ENCODE measurements at regions not wholly inside any gene's neighbourhood (a gene's known extent, or its start where the extent isn't known, plus 50 kb on each side); places are given as distances from the start of the nearest gene placed in this dataset.

DNA sequence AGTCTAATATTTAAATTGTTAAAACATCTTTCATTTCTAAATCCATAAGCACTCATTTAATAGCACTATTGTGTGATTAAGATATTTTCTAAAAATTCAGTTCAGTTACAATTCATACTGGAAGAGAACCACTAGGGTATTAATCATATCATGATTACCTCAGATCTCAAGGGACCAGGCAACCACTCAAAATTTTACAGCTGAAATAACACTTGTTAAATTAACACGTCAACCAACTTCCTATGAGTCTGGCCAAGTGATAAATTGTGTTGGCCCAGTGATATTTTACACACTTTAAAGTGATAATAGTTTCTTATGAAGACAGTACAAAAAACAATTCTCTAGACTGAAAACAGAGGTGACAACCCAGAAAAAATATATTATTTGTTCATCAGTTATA, 869.0 kb upstream of the ADGRB3 start:
- H3K4me1 ChIP-seq: peaks cover 0 to 7% (median 0%) of the 10 kb centered on the region in 10 experiments; a peak in 3 of 20 replicates
- no peaks in the 10 kb centered on the region for H3K27me3 ChIP-seq
- no peaks in the 10 kb centered on the region for H4K20me1 ChIP-seq
- H3K9me3 ChIP-seq (replicated peaks in 1 of 11): no peaks in the 10 kb centered on the region
- H3K9ac ChIP-seq: no peak overlapping the region
- no peaks in the 10 kb centered on the region for H3K36me3 ChIP-seq
- H3K4me3 ChIP-seq: no peak overlapping the region
- no peak for TF ChIP-seq Cebpa-rat (IDR thresholded peaks at IDR 0.05)
- no peak overlapping the region for H3K27ac ChIP-seq
- no peak overlapping the region; a peak in 1 of 22 replicates for H3K4me2 ChIP-seq

DNA sequence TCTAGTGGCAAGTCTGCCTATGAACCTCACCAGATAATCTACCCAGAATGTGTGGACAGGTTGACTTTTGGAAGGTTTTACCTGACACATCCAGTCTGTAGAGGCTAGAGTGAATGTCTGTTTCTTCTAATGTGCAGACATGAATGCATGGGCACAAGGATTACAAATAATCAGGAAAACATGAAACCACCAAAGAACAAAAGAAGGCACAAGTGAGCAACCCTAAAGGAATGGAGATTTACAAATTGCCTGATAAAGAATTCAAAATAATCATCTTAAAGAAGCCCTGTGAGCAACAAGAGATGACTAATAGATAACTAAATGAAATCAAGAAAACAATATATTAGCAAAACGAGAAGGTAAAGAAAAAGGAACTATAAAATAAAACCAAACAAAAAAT, 876.1 kb upstream of the ADGRB3 start:
- Histone ChIP-seq H3K9me3 (replicated peaks in 1 of 11) (peaks cover 0 to 20% (median 12%) of the 10 kb centered on the region in 11 experiments; a peak in 11 of 22 replicates), H4K20me1 (no peaks in the 10 kb centered on the region), H3K9ac (no peak overlapping the region), H3K36me3 (no peaks in the 10 kb centered on the region), H3K27ac (no peak overlapping the region), H3K27me3 (no peaks in the 10 kb centered on the region), H3K4me1 (no peaks in the 10 kb centered on the region), H3K4me2 (no peak overlapping the region), H3K4me3 (no peak overlapping the region)
- TF ChIP-seq Cebpa-rat (IDR thresholded peaks at IDR 0.05): no peak

DNA sequence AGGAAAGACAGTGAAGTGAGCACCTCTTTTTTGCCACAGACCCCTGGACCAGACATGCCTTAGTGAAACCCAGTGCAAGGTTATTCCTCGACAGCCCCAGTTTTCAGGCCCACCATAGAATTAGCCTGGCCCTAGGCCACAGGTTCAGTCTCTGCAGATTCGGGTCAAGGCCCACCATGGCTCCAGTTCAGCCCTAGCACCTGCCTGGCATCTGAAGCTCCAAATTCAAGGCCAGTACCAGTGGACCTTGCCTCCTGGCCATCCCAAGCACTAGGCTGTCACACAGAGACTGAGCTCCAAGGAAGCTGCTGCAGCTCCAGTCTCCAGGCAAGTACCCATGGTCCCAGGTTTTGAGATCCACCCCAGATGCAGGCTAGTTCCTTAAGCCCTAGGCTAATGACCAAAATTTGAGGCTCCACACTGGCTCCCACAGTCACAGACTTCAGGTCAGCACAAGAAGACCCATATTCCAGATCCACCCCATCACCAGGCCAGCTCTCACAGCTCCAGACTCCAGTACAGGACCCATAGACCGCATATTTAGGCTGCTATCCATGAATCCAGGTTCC, 877.5 kb upstream of the ADGRB3 start:
- Histone ChIP-seq H3K4me2 (no peak overlapping the region), H3K4me3 (no peak overlapping the region), H3K4me1 (no peaks in the 10 kb centered on the region), H3K27me3 (no peaks in the 10 kb centered on the region), H3K9me3 (replicated peaks in 1 of 11) (peaks cover 0 to 20% (median 12%) of the 10 kb centered on the region in 11 experiments; a peak in 11 of 22 replicates), H3K27ac (no peak overlapping the region), H3K36me3 (no peaks in the 10 kb centered on the region), H4K20me1 (no peaks in the 10 kb centered on the region), H3K9ac (no peak overlapping the region)
- no peak for TF ChIP-seq Cebpa-rat (IDR thresholded peaks at IDR 0.05)

DNA sequence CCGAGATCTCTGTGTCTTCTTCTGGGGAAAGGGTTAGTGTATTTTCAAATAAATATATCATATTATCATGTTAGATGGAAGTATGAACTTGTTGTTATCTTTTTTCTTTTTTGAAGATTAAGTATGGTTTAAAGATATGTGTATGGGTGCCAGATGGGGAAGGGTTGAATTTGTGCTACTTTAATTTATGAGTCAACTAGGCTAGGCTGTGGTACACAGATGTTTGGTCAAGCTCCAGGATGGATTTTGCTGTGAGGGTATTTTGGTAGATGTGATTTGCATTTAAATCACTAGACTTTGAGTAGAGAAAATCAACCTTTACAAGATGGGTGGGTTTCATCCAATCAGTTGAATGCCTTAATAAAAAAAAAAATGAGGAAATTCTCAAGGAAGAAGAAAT, 886.6 kb upstream of the ADGRB3 start:
- Histone ChIP-seq H3K36me3 (no peaks in the 10 kb centered on the region), H3K27me3 (no peaks in the 10 kb centered on the region), H4K20me1 (no peaks in the 10 kb centered on the region), H3K9me3 (replicated peaks in 1 of 11) (no peaks in the 10 kb centered on the region), H3K27ac (no peak overlapping the region), H3K4me3 (no peak overlapping the region), H3K4me1 (no peaks in the 10 kb centered on the region), H3K9ac (no peak overlapping the region), H3K4me2 (no peak overlapping the region)
- no peak for TF ChIP-seq Cebpa-rat (IDR thresholded peaks at IDR 0.05)

DNA sequence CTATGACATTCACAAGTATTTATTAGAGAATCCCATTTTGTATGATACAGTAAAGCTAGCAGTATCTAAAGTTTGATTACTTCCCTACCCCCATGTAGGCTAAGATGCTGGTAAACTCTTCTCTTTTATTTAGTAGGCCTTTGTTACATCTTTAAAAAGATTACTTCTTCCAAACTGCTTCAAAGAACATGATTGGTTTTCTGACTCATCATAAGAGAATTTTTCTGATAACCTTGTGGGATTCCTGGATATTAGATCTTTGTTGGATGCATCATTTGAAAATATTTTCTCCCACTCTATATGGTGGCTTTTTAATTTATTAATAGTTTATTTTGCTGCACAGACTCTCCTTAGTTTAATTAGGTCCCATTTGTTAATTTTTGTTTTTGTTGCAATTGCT, 898.3 kb upstream of the ADGRB3 start:
- H3K36me3 ChIP-seq: no peaks in the 10 kb centered on the region
- H3K27ac ChIP-seq: no peak overlapping the region
- no peak overlapping the region for H3K4me2 ChIP-seq
- peaks cover 0 to 17% (median 0%) of the 10 kb centered on the region in 11 experiments; a peak in 5 of 22 replicates for H3K9me3 ChIP-seq (replicated peaks in 1 of 11)
- TF ChIP-seq Cebpa-rat (IDR thresholded peaks at IDR 0.05): no peak
- no peaks in the 10 kb centered on the region for H4K20me1 ChIP-seq
- no peak overlapping the region for H3K9ac ChIP-seq
- H3K27me3 ChIP-seq: no peaks in the 10 kb centered on the region
- H3K4me1 ChIP-seq: peaks cover 0 to 8% (median 0%) of the 10 kb centered on the region in 10 experiments; a peak in 3 of 20 replicates
- no peak overlapping the region for H3K4me3 ChIP-seq

DNA sequence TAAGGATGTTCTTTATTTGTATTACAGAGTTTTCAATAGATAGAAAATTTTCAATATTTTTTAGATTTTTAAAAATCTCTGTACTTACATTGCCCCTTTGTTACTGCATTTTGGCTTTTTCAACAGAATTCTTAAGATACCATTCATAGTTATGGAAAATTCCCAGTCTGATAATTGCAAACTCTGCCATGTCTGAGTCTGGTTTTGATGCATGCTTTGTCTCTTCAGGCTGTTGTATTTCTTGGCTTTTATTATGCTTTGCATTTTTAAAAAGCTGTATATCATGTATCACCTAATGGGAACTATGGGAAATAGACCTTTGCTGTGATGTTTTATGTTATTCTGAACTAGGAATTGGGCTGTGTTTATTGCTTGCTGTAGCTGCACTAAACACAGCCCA, 898.9 kb upstream of the ADGRB3 start:
- Histone ChIP-seq H3K4me1 (peaks cover 0 to 4% (median 0%) of the 10 kb centered on the region in 10 experiments; a peak in 3 of 20 replicates), H3K27me3 (no peaks in the 10 kb centered on the region)

DNA sequence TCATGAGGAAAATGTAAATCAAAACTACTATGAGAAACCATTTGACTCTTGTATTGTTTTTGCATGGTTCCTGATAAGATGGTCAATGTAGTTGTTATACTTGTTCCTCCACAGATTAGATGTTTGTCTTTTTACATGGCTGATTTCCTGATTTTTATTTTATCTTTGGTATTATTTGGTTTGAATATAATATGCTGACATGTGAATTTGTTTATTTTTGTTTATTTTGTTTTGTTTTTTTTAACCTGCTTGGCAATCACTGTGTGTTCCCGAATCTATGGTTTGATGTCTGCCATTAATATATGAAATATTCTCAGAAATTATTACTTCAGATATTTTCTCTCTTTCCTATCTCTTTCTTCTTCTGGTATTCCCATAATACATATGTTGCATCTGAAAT, 899.5 kb upstream of the ADGRB3 start:
- Histone ChIP-seq H3K27me3 (no peaks in the 10 kb centered on the region), H3K4me3 (no peak overlapping the region), H3K4me1 (no peaks in the 10 kb centered on the region), H3K9me3 (replicated peaks in 1 of 11) (peaks cover 0 to 17% (median 0%) of the 10 kb centered on the region in 11 experiments; a peak in 5 of 22 replicates), H3K27ac (no peak overlapping the region), H3K4me2 (no peak overlapping the region), H3K9ac (no peak overlapping the region), H4K20me1 (no peaks in the 10 kb centered on the region), H3K36me3 (no peaks in the 10 kb centered on the region)
- no peak for TF ChIP-seq Cebpa-rat (IDR thresholded peaks at IDR 0.05)

More for the DNA sequence above, 898.9 kb upstream of the ADGRB3 start:
- Histone ChIP-seq H3K9ac (no peak overlapping the region), H3K4me3 (no peak overlapping the region), H3K9me3 (replicated peaks in 1 of 11) (peaks cover 0 to 17% (median 0%) of the 10 kb centered on the region in 11 experiments; a peak in 5 of 22 replicates), H3K27ac (no peak overlapping the region), H3K36me3 (no peaks in the 10 kb centered on the region), H3K4me2 (no peak overlapping the region), H4K20me1 (no peaks in the 10 kb centered on the region)
- TF ChIP-seq Cebpa-rat (IDR thresholded peaks at IDR 0.05): no peak

DNA sequence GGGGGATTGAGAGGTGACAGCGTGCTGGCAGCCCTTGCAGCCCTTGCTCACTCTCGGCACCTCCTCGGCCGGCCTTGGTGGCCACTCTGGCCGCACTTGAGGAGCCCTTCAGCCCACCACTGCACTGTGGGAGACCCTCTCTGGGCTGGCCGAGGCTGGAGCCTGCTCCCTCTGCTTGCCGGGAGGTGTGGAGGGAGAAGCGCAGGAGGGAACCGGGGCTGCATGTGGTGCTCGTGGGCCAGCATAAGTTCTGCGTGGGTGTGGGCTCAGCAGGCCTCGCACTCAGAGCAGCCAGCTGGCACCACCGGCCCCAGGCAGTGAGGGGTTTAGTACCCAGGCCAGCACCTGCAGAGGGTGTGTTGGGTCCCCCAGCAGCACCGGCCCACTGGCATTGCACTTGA, 912.2 kb upstream of the ADGRB3 start:
- H3K4me1 ChIP-seq: no peaks in the 10 kb centered on the region
- no peak overlapping the region for H3K27ac ChIP-seq
- no peaks in the 10 kb centered on the region for H3K36me3 ChIP-seq
- H3K27me3 ChIP-seq: no peaks in the 10 kb centered on the region
- peaks cover 10 to 22% (median 18%) of the 10 kb centered on the region in 11 experiments; a peak in 20 of 22 replicates for H3K9me3 ChIP-seq (replicated peaks in 1 of 11)
- H3K9ac ChIP-seq: no peak overlapping the region
- no peak overlapping the region for H3K4me2 ChIP-seq
- H4K20me1 ChIP-seq: no peaks in the 10 kb centered on the region
- no peak for TF ChIP-seq Cebpa-rat (IDR thresholded peaks at IDR 0.05)
- no peak overlapping the region for H3K4me3 ChIP-seq

DNA sequence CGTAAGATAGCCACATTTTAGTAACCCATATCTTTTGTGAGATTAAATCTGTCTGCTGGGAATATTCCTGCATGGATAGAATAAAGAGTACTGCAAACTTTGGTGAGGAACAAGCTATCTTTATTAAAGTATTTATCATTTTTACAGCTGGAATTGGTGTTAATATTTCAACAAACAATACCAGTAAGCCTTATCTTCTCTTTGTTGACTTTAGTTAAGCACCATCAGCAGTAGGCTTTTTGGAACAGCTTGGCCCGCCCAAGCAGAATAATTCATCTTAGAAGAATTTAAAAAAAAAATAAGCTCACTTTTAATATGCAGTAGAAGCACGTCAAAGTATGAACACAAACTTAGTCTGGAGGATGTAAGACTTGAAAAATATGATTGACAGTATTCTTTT, 917.8 kb upstream of the ADGRB3 start:
- no peak overlapping the region for H3K4me3 ChIP-seq
- H3K27me3 ChIP-seq: no peaks in the 10 kb centered on the region
- no peaks in the 10 kb centered on the region for H3K4me1 ChIP-seq
- H3K9me3 ChIP-seq (replicated peaks in 1 of 11): no peaks in the 10 kb centered on the region
- H3K4me2 ChIP-seq: no peak overlapping the region
- H3K36me3 ChIP-seq: no peaks in the 10 kb centered on the region
- no peak overlapping the region for H3K9ac ChIP-seq
- H3K27ac ChIP-seq: no peak overlapping the region
- TF ChIP-seq Cebpa-rat (IDR thresholded peaks at IDR 0.05): no peak
- no peaks in the 10 kb centered on the region for H4K20me1 ChIP-seq

DNA sequence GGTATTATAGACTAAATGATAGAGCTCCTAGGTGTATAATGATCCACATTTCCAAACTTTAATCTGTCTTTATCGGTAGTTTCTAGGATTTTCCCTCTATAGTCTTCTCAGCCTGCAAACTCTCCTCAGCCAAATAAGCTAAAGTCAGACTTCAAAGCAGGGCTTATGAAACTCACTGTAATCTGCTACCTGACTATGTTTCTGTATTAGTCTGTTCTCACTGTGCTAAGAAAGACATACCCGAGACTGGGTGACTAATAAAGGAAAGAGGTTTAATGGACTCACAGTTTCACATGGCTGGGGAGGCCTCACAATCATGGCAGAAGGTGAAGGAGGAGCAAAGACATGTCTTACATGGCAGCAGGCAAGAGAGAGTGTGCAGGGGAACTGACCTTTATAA, 928.7 kb upstream of the ADGRB3 start:
- TF ChIP-seq Cebpa-rat (IDR thresholded peaks at IDR 0.05): no peak
- Histone ChIP-seq H3K4me2 (no peak overlapping the region), H3K4me3 (no peak overlapping the region)

More for the DNA sequence above, 928.7 kb upstream of the ADGRB3 start:
- no peaks in the 10 kb centered on the region for H3K27me3 ChIP-seq
- H3K27ac ChIP-seq: no peak overlapping the region
- no peaks in the 10 kb centered on the region for H3K4me1 ChIP-seq
- no peak overlapping the region for H3K9ac ChIP-seq
- H4K20me1 ChIP-seq: no peaks in the 10 kb centered on the region
- H3K36me3 ChIP-seq: no peaks in the 10 kb centered on the region
- H3K9me3 ChIP-seq (replicated peaks in 1 of 11): peaks cover 0 to 9% (median 4%) of the 10 kb centered on the region in 11 experiments; a peak in 9 of 22 replicates
